OCI-LY7 (cell line): ENCODE measurements at regions not wholly inside any gene's neighbourhood (a gene's known extent, or its start where the extent isn't known, plus 50 kb on each side); places are given as distances from the start of the nearest gene placed in this dataset.

Source experiments
- EZH2phosphoT487 ChIP-seq: fragments of 200-600 bp; sonication (generic); IDR thresholded peaks from 2 replicates; pipeline ENCODE4 v1.6.1; 2018; ENCODE audit warnings: low read depth, borderline replicate concordance, mild to moderate bottlenecking, mixed run types, antibody characterized with exemption, low read length, moderate library complexity, mixed read lengths
- TF ChIP-seq, protein P1 (sequence below): fragments of 200-600 bp; sonication (generic); conservative IDR thresholded peaks from 2 replicates; pipeline ENCODE4 v1.5.1; 2014; ENCODE audit warnings: mild to moderate bottlenecking, antibody characterized with exemption, low read length, moderate library complexity, mixed read lengths

DNA sequence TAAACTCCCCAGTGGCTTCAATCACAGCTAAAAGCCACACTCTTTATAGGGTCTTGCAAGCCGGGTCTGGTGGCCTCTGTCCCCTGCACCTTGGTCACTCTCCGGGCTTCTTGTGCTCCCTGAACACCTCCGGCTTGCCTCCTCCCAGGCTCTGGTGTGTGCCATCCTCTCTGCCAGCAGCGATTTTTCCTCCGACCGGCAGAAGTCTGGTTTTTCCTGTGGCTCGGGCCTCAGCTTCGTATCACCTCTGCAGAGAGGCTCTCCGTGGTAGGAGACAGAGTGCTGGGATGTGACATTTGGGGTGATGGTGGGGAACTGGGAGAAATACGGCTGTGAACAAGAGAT lies 58.8 kb upstream of the HPCAL1 start:
- TF ChIP-seq, protein P1, sequence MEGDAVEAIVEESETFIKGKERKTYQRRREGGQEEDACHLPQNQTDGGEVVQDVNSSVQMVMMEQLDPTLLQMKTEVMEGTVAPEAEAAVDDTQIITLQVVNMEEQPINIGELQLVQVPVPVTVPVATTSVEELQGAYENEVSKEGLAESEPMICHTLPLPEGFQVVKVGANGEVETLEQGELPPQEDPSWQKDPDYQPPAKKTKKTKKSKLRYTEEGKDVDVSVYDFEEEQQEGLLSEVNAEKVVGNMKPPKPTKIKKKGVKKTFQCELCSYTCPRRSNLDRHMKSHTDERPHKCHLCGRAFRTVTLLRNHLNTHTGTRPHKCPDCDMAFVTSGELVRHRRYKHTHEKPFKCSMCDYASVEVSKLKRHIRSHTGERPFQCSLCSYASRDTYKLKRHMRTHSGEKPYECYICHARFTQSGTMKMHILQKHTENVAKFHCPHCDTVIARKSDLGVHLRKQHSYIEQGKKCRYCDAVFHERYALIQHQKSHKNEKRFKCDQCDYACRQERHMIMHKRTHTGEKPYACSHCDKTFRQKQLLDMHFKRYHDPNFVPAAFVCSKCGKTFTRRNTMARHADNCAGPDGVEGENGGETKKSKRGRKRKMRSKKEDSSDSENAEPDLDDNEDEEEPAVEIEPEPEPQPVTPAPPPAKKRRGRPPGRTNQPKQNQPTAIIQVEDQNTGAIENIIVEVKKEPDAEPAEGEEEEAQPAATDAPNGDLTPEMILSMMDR = no peak
- no peak for TF ChIP-seq EZH2phosphoT487
